ENCODE measurements at regions not wholly inside any gene's neighbourhood (a gene's known extent, or its start where the extent isn't known, plus 50 kb on each side); places are given as distances from the start of the nearest gene placed in this dataset.

DNA sequence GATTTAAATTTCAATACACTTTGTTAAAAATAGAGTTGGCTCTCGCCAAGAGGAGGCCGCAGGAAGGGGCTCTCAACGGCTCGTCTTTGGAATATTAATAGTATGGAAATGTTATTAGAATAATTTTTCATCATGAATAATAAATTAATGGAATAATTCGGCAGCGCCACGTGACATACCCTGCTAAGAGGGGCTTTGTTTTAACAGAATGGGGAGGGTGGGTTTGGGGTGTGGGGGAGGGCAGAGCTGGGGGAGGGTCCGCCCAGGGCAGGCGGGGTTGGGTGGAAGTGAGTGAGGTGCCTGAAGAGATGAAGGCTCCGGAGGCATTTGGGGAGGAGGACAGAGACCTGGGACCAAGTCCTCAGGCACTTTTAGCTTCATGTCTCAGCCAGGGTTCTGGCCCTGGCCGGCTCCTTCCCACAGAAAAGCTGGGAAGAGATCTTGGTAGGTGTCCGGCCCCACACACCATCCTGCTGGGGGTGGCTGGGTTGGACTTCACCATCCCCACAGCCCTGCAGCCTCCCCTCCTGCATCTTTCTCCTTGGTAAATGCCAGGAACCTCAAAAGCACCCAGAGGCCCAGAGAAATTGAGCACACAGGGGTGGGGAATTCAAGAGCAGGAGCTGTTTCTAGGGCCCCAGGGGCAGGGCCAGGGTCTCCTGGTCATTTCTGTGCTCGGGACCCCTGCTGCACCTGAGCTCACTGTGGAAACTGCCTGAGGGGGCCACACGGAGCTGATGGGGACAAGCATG is 93.6 kb upstream of the BHLHE23 start:
- no peak for DNase-seq

DNA sequence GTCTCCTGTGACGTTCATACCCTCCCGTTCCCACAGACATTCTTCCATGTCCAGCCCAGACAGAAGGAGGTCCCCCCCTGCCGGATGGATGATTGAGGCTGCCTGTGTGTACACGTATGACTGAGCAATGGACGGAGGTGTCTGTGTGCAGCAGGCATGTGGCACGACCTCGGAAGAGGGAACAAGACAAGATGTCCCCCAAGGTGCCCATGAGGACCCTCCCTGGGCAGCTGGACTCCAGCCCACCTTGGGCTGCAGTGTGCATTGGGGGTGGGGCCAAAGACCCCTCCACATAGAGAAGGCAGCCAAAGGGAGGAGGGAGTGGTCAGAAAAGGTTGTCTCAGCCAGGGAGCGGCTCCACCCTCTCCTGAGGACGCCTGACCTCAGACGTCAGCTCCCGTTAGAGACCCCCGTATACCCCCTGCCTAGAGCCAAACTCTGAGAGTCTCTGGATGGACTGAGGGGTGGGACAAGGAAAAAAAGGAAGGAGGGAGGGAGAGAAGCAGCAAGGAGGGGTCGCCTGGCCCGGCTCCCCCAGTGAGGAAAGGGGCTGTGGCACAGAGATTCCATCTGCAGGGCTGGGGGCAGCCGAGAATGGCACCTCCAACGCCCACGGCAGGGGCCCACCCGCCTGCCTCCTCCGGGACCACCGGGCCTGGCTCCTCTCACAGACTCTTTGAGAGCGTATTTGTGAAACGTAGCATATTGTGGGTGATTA is 92.9 kb upstream of the BHLHE23 start:
- no peak for DNase-seq

DNA sequence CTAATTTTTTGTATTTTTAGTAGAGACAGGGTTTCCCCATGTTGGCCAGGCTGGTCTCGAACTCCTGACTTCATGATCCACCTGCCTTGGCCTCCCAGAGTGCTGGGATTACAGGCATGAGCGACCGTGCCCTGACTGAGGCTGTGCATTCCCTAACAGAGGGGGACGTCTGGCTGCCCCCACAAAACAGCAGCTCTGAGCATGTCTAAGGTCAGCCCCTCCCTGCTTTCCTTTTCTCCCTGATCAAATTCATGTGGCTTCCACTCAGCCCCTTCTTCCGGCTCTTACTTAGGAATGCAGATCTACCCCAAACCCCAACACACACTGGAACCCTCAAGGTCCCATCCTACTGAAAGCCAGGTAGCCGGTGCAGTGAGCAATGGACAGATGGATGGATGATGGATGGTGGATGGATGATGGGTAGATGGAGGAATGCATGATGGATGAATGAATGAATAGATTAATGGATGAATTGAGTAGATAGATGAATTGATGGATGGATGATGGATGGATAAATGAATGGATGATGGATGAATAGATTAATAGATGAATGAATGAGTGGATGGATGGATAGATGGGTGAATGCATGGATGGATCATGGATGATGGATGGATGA is 91.5 kb upstream of the BHLHE23 start:
- DNase-seq: no peak

DNA sequence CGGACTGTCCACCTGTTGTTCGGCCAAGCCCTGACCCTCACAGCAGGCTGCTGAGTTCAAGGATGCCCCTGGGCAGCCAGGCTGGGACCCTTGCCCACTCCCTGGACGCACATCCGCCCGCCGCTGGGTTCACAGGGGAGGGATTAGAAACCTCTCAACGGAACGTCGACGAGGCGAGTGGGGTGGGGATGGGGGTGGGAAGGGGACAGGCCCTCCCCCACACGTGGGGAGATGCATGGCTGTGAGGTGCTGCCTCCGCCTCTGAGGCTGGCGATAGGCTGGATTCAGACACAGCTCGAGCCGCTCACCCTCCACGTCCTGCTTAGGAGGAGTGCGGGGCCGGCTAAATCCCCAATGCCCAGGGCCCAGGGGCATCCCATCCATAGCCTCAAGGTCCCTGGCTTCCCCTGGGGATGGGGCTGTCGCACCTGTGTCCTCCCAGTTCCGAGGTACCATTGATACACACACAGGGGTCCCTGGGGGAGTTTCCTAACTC is 90.6 kb upstream of the BHLHE23 start:
- DNase-seq: no peak

DNA sequence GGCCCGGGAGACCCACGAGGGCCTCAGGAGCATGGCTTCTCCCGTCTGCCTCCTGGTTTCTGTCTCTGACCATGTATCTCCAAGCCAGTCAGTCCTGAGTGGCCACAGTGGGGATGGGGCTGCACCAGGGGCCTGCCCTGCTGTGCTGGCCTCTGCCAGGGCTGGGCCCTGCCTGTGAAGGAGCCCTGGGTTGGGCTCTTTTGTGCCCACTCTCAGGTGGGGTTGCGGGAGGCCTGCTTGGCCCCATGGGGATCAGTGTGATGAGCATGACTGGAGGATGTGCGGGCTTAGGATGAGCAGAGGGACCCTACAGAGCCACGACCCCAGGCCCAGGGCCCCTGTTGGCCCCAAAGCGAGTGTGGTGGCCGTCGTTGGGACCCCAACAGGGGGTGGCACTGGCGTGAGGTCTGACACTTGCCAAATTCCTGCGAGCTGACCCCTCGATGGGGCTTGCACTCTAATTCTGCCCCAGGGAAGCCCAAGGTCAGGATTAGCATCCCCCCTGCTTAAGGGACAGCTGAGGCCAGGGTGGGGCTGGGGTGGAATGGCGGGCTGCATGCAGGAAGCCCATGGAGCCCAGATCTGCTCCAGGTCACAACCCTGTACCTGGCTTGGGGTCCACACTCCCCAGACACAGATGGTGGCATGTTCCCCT is 90.0 kb upstream of the BHLHE23 start:
- DNase-seq: no peak

DNA sequence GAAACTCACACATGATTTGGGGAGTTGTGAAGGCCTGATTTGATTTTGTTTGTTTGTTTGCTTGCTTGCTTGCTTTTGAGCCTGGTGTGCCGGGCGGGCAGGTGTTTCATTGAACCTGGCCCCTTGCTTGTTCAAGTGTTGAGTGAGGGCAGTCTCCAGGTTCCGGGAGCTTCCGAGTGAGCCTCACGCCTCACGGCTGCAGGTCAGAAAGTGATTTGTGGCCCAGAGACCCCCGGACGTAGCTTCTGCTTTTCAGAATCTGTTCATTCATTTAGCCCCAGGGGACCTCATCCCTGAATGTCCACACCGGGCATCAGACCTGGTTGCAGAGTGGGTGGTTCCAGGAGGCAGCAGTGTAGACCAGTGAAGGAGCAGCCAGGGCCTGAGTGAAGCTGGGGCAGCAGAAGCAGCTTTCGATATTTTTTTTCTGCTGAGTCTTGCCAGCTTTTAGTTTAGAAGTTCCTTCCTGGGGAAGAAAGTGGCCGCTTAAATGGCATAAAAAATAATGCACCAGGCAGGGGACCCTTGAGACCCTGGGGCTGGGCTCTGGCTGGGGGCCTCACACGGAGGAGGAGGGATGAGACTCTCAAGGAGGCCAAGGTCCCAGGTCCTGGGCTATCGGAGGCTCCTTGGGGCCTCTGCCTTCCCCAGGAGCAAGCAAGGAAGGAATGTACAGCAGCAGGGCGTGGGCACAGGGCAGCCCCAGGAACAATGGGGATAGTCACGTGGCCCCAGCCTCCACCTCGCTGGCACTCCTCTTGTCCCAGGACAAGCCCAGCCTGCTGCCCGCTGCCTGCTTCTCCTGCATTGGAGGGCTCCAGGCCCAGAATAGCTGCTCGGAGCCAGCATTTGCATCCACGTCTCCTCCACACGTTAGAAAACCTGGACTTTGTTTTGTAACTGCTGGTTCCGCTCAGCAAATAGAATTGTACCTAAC is 89.2 kb upstream of the BHLHE23 start:
- no peak for DNase-seq

DNA sequence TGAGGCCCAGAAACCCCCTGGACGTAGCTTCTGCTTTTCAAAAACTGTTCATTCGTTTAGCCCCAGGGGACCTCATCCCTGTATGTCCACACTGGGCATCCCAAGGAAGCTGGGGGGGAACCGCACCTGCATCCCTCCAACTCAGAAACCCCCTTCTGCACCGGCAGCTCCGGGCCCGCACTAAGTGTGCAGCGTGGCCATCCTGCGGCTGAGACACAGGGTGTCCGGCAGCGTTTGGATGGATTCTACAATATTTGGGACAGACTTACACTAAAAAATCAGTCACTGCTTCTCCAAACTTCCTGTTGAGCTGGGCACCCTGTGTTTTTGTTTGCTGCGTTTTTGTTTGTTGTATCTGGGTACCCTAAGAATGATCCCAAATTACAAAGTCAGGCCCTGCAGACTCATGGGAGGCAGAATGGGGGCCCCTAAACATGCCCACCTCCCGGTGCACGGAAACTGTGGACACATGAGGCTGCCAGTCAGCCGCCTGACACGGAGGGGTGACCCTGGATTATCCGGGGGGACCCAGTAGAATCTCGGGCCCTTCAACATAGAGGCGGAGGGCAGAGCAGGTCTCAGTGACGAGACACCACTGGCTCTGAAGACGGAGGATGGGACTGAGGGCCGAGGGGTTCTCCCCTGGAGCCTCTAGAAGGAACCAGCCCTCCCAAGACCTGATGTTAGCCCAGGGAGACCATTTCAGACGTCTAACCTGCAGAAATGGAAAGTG is 88.2 kb upstream of the BHLHE23 start:
- DNase-seq: no peak

DNA sequence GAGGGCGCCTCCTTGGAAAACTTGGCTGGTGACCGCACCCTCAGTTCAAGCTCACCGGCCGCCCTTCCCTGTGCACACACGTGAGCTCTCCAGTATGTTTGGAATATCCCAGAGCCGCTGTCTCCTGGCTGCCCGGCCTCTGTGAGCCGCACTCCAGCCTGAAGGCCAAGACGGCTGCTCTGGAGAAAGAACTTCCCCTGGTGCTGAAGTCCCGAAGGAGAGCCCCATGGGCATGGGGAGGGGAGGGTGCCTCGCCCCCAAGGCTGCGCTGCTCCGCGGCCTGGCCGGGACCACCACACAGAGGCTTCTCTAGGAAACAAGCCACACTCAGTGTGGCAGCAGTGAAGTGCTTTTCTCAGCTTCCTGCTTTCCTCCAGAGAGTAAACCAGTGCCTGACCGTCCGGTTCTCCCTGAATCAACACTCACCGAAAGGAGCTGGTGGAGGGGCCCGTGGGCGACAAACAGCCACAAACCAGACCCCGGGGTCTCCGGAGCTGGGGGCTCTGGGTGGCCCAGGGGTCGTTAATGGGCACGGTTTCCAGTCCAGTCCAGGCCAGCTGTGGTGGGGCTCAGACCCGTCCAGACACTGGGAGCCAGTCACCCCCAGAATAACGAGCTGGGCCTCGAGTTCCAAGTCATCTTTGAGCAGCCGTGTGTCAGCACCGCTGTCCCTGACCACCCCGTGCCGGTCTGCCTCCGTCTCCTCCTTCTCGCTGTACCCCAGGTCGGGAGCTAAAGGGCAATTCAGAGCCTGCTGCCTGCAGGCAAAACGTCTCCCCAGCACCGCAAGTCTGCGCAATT is 87.4 kb upstream of the BHLHE23 start:
- no peak for DNase-seq

DNA sequence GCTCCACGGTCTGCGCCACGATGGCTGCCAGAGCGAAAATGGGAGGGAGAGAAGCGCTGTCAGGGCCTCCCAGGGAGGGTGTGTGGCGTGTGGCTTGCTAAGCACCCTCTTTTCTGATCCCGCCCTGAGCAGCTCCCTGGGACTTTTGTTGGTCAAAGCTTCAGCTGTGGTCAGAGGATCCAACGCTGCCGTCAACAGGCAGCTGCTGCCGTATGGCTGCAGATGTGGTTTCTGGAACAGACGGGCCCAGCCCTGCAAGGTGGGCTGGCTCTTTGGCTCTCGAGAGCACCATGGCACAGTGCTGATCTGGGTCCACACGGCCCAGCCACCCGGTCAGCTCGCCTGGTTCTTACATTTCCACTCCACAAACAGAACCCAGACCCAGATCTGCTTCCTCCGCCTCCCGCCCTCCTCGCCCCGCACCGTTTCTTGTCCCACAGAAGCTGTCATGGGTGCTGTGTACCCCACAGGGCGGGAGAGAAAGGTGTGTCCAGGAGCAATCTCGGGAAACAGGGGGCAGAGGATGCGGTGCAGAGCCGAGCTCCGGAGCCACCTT is 86.0 kb upstream of the BHLHE23 start:
- DNase-seq: no peak

DNA sequence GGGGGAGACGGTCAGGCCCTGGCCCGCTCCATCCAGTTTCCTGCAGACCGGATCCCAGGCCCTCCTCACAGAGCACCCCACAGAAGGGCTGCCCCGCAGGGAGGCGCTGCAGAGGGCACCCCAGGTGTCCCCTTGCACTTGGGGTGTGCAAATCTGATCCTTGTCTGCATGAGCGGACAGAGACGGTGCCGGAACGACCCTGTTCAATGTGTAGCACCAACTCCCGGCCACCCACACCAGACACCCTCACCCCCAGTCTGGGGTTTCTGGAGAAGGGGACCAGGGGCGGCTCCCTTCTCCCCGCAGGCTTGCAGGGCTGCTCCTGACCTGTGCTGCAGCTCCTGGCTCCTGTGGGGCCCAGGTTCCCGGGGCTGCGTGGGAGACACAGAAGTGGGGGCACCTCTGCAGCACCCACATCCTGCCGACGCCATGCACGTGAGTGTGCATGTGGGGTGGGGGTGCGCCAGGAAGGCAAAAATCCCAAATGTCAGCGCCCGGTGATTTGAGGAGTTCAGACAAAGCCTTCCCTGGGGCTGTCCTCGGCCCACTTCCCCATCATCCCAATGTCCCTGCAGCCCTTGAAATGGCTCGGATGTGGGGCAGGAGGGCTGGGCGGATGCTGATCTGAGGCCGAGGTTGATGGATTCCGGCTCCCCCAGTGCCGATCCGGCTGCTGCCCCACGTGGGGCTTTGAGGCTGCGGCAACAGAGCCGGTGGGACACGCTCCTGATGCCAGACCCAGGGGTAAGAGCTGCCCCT is 85.3 kb upstream of the BHLHE23 start:
- no peak for DNase-seq

DNA sequence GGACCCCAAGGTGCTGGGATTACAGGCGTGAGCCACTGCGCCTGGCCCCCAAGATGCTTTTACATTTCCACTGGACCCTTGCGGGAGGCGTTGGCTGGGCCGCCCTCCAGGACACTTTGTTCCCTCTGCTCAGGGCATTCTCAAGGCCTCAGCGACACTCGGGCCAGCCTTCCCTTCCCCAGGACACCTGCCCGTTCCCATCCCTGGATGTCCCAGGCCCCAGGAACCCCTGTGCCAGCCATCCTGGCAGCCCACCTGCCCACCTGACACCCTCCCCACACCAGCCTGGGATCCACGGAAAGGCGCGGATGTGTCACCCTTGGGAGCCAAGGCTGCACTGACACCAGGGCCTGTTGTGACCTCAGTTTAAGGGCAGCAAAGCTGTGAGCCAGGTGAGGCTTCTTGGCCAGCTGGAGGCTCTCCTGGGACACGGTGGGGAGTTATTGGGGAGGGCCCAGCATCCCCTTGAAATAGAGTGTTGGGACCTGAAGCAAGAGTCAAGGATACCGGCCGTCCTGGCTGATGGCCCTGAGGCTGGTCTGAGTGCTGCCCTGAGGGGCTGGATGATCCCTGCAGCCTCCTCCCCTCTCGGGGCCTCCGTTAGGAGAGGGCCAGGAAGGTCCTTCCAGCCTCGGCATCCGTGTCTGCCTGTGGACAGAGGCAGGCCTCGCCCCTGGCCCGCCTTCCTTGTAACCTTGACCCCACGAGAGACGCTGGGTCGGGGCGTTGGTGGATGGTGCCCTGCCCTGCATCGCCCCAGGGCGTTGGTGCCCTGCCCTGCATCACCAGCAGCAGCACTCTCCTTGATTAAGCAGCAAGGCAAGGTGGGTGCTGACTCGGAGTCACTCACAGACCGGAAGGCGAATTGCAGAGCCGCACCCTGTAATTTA is 84.2 kb upstream of the BHLHE23 start:
- DNase-seq: no peak

DNA sequence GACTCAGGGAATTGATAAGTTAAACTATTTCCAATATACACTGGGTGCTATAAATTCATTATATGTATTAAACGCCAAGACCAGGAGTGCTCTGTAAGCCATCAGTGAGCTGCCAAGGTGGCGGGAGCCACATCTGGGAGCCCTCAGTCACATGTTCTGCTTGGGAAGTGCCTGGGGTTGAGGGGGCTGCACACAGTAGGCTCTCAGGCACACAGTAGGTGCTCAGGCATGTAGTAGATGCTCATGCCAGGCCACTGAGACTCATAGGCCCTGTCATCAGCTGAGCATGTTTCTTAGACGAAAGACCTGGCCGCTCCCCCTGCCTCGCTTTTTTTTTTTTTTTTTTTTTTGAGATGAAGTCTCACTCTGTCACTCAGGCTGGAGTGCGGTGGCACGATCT is 83.3 kb upstream of the BHLHE23 start:
- no peak for DNase-seq

DNA sequence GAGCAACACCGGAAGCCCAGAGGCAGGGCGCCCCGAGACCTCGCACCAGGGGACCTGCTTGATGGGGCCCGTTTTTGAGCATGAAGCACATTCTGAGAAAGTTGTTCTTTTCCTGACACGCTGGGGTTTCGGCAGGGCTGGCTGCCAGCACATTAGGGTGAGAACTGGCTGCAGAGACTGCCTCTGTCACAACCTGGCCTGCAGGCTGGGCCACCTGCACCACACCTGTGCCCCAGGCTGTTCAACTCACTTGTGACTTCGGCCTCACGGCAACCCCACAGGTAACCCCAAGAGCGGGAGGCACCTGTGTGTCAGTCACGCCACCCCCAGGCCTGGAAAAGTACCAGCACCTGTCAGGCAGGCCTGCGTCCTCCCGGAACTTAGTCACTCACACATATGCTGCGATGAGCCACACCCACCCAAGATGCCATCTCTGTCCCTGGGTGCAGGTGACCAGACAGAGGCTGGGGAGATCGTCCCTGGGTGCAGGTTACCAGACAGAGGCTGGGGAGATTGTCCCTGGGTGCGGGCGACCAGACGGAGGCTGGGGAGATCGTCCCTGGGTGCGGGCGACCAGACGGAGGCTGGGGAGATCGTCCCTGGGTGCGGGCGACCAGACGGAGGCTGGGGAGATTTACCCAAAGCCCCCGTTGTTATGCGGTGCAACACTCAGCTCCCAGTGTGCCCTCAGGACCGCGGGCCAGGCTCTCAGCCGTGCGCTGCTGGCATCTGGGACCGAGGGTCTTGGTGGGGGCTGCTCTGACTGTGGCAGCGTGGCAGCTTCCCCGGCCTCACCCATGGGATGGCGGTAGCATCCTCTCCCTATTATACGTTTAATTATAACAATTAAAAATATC is 82.5 kb upstream of the BHLHE23 start:
- DNase-seq: no peak

DNA sequence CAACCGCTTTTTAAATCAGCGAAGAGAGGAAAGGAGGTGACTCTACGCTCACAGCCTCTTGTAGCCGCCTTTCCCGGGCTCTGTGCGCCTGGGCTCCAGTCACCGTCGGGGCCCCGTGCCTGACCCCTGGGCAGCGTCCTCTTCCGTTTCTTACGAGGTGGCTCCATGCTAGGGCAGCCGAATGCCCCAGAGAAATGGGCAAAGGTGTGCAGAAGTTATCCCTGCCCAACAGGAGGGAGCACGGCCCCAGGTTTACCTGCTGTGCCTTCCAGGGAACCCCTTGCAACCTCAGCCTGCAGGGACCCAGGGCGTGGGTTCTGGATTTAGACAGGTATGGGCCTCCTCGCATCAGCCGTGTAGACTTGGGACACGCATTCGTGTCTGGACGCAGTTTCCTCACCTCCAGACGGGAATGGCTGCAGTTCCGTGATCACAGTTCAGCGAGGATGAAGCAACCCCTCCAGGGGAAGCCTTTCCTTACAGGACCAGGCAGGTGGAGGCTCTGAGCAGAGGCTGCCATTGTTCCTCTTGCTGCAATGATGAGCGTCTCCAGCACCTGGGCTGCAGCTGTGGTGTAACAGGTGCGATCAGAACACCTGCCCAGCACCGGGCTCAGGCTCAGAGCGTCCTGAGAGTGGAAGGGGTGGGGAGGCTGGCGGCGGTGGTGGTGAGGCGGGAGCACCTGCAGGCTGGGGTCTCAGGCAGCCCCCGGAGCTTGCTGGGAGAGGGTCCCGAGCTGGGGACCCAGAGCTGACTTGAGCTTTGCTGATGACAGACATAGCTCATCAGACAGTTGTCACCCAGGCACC is 81.3 kb upstream of the BHLHE23 start:
- no peak for DNase-seq

DNA sequence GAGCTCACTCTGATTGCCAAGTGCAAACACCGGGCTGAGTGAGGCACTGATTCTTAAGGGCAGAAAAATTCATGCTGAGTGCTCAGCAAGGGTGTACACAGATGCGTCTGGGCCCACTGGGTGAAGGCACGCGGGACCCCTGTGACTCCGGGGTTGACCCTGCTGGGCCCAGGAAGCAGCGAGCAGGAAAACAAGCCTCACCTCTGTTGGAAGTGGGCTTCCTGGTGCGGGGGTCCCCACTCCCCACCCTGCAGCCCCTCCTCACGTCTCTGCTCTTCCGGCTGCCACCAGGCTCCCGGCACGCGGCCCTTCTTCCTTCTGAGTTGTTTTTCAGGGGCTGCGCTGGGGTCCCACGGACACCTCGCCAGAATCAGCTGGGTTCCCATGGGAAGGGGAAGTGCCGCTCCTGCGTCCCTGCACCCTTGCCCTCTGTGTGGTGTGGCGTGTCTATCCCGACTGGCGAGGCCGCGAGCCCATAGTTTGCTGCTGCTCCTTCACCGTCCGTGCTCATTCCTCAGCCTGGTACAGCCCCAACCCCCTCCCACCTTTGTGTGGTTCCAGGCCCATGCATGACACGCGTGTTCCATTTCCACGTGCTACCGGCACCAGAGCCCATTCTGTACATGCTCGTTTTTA is 80.6 kb upstream of the BHLHE23 start:
- no peak for DNase-seq

Measured in C1 segment of cervical spinal cord (tissue), 14 donors.